ENCODE measurements at regions not wholly inside any gene's neighbourhood (a gene's known extent, or its start where the extent isn't known, plus 50 kb on each side); places are given as distances from the start of the nearest gene placed in this dataset.

- Histone ChIP-seq H3K4me3 (ENCODE audit: low read length) (no peak overlapping the region), H3K36me3 (ENCODE audit: insufficient read depth, low read length) (no peaks in the 10 kb centered on the region), H4K20me1 (ENCODE audit: insufficient read depth) (no peaks in the 10 kb centered on the region), H3K4me2 (ENCODE audit: low read length) (no peak overlapping the region), H3K79me2 (replicated peaks; ENCODE audit: insufficient read depth, low read length) (no peaks in the 10 kb centered on the region), H3K9me3 (ENCODE audit: low read length) (no peaks in the 10 kb centered on the region), H3K27me3 (ENCODE audit: insufficient read depth, low read depth, low read length) (no peaks in the 10 kb centered on the region), H3F3A (ENCODE audit: insufficient read depth, low read length, poor library complexity, severe bottlenecking) (no peaks in the 10 kb centered on the region), H2AFZ (ENCODE audit: low read depth, low read length) (no peak overlapping the region), H3K9me2 (ENCODE audit: insufficient read depth, low read length) (no peaks in the 10 kb centered on the region), H3K9ac (ENCODE audit: low read length) (no peak overlapping the region), H3K27ac (ENCODE audit: low read length) (no peak overlapping the region)
- no peak for TF ChIP-seq CTCF (IDR thresholded peaks at IDR 0.05; ENCODE audit: poor library complexity, severe bottlenecking)
- no peak for TF ChIP-seq REST (IDR thresholded peaks at IDR 0.05; ENCODE audit: borderline replicate concordance)
- no peak for TF ChIP-seq EP300 (conservative IDR thresholded peaks at IDR 0.05; ENCODE audit: poor library complexity, severe bottlenecking)
- no peak for TF ChIP-seq MXI1 (conservative IDR thresholded peaks at IDR 0.05; ENCODE audit: poor library complexity, severe bottlenecking)
- no peak for TF ChIP-seq POLR2AphosphoS5 (IDR thresholded peaks at IDR 0.05)
- TF ChIP-seq TAF1 (IDR thresholded peaks at IDR 0.05; ENCODE audit: low read depth), result no peak
- TF ChIP-seq EZH2 (IDR thresholded peaks at IDR 0.05; ENCODE audit: borderline replicate concordance, insufficient read depth, low read length, poor library complexity, severe bottlenecking), result no peak
- no peak for TF ChIP-seq SMC3 (conservative IDR thresholded peaks at IDR 0.05; ENCODE audit: poor library complexity)
- no peak for TF ChIP-seq RAD21 (conservative IDR thresholded peaks at IDR 0.05)
Observed at GRCh38 chr13:78802912-78803311, 144.0 kb upstream of the OBI1 start.

GRCh38 chr13:78787190-78787589, 128.2 kb upstream of the OBI1 start:
- Histone ChIP-seq H3K9me2 (ENCODE audit: insufficient read depth, low read length) (no peaks in the 10 kb centered on the region), H3K27me3 (ENCODE audit: insufficient read depth, low read depth, low read length) (no peaks in the 10 kb centered on the region), H3K27ac (ENCODE audit: low read length) (no peak overlapping the region), H3K9me3 (ENCODE audit: low read length) (no peaks in the 10 kb centered on the region), H3K36me3 (ENCODE audit: insufficient read depth, low read length) (no peaks in the 10 kb centered on the region), H3K4me2 (ENCODE audit: low read length) (no peak overlapping the region), H4K20me1 (ENCODE audit: insufficient read depth) (no peaks in the 10 kb centered on the region), H3F3A (ENCODE audit: insufficient read depth, low read length, poor library complexity, severe bottlenecking) (no peaks in the 10 kb centered on the region), H3K9ac (ENCODE audit: low read length) (no peak overlapping the region), H2AFZ (ENCODE audit: low read depth, low read length) (no peak overlapping the region), H3K79me2 (replicated peaks; ENCODE audit: insufficient read depth, low read length) (no peaks in the 10 kb centered on the region), H3K4me3 (ENCODE audit: low read length) (no peak overlapping the region)
- TF ChIP-seq MXI1 (conservative IDR thresholded peaks at IDR 0.05; ENCODE audit: poor library complexity, severe bottlenecking) (no peak), CTCF (IDR thresholded peaks at IDR 0.05; ENCODE audit: poor library complexity, severe bottlenecking) (no peak), RAD21 (conservative IDR thresholded peaks at IDR 0.05) (no peak), EP300 (conservative IDR thresholded peaks at IDR 0.05; ENCODE audit: poor library complexity, severe bottlenecking) (no peak), POLR2AphosphoS5 (IDR thresholded peaks at IDR 0.05) (no peak), REST (IDR thresholded peaks at IDR 0.05; ENCODE audit: borderline replicate concordance) (no peak), TAF1 (IDR thresholded peaks at IDR 0.05; ENCODE audit: low read depth) (no peak), SMC3 (conservative IDR thresholded peaks at IDR 0.05; ENCODE audit: poor library complexity) (no peak), EZH2 (IDR thresholded peaks at IDR 0.05; ENCODE audit: borderline replicate concordance, insufficient read depth, low read length, poor library complexity, severe bottlenecking) (no peak)
